Lung (tissue), 11 donors: ENCODE measurements at regions not wholly inside any gene's neighbourhood (a gene's known extent, or its start where the extent isn't known, plus 50 kb on each side); places are given as distances from the start of the nearest gene placed in this dataset.

Source experiments
- ATAC-seq: fragments of 200-7000 bp; cut with Tn5 transposase; one replicate; pipeline ENCODE4 v1.9.1; 2020; ENCODE audit warnings: moderate number of reproducible peaks; ENCODE audit not compliant: insufficient read depth, low FRiP score
- DNase-seq, 3 donors: peaks; one replicate each; pipeline ENCODE4 v3.0.0-alpha.2; 2013 to 2017
- H3K27ac ChIP-seq, 2 donors: one replicate each; pipeline ENCODE4 v1.5.1; 2013; ENCODE audit warnings: mild to moderate bottlenecking in 2 of 2, moderate library complexity in 2 of 2, control low read depth in 1 of 2, inconsistent platforms in 1 of 2, low read depth in 1 of 2, low read length in 1 of 2
- H3K27me3 ChIP-seq, 3 donors: one replicate each; pipeline ENCODE4 v1.5.1; 2013; ENCODE audit warnings: low read length in 2 of 3; ENCODE audit not compliant: control insufficient read depth in 3 of 3, insufficient read depth in 3 of 3
- H3K36me3 ChIP-seq, 4 donors: one replicate each; pipeline ENCODE4 v1.5.1; 2013; ENCODE audit warnings: low read length in 4 of 4, mild to moderate bottlenecking in 1 of 4, moderate library complexity in 1 of 4; ENCODE audit not compliant: control insufficient read depth in 4 of 4, insufficient read depth in 4 of 4
- H3K4me1 ChIP-seq, 5 donors: one replicate each; pipeline ENCODE4 v1.5.1; 2013; ENCODE audit warnings: low read length in 5 of 5, mild to moderate bottlenecking in 2 of 5, moderate library complexity in 1 of 5; ENCODE audit not compliant: control insufficient read depth in 5 of 5, insufficient read depth in 5 of 5
- H3K4me3 ChIP-seq: one replicate; pipeline ENCODE4 v1.5.1; 2013; ENCODE audit warnings: mild to moderate bottlenecking, control low read depth, moderate library complexity
- H3K9ac ChIP-seq, 2 donors: one replicate each; pipeline ENCODE4 v1.5.1; 2013; ENCODE audit warnings: low read length in 2 of 2, control low read depth in 1 of 2; ENCODE audit not compliant: insufficient read depth in 1 of 2
- H3K9me3 ChIP-seq, 4 donors: one replicate each; pipeline ENCODE4 v1.5.1; 2013; ENCODE audit warnings: low read length in 3 of 4, mild to moderate bottlenecking in 1 of 4, moderate library complexity in 1 of 4; ENCODE audit not compliant: control insufficient read depth in 4 of 4, insufficient read depth in 3 of 4
- CTCF ChIP-seq: IDR thresholded peaks from 2 replicates; pipeline ENCODE4 v1.5.1; 2012; ENCODE audit warnings: mild to moderate bottlenecking; ENCODE audit errors: control extremely low read depth, extremely low read depth
- WGBS, 2 donors: extraction: QIAGEN DNeasy Blood & Tissue Kit; methylation state at CpG; one replicate each; pipeline ENCODE4 v1.1.7; 2013; 5-methylcytosine and 5-hydroxymethylcytosine counted together
- donor health status: control.
- donor health status: control.
- donor health status: Bipolar disorder and iron deficiency.
- donor health status: healthy.
- donor health status: DM: yes; HTN: yes; CAD: no.

- 71 to 83% methylated on average over 2 of the region's 2 CpGs for WGBS, 2 donors
Observed at GRCh38 chr13:82800391-82800790, 1081.9 kb downstream of the SLITRK1 start.

GRCh38 chr13:82797876-82798275 is 1084.4 kb downstream of the SLITRK1 start:
- Histone ChIP-seq H3K9me3 (peaks cover 0 to 2% (median 0%) of the 10 kb centered on the region in 4 donors), H3K9ac (no peak overlapping the region), H3K4me3 (no peak overlapping the region), H3K27ac (no peak overlapping the region), H3K4me1 (no peaks in the 10 kb centered on the region), H3K36me3 (no peaks in the 10 kb centered on the region), H3K27me3 (no peaks in the 10 kb centered on the region)
- 56 to 75% methylated on average over 1 of the region's 1 CpG for WGBS, 2 donors
- DNase-seq (no peak), ATAC-seq (no peak)
- no peak for TF ChIP-seq CTCF

More at GRCh38 chr13:82800391-82800790, 1081.9 kb downstream of the SLITRK1 start:
- no peak for TF ChIP-seq CTCF
- peaks cover 0 to 3% (median under 1%) of the 10 kb centered on the region in 4 donors for H3K9me3 ChIP-seq
- ATAC-seq (no peak), DNase-seq (no peak)
- H3K27me3 ChIP-seq, result no peaks in the 10 kb centered on the region
- H3K36me3 ChIP-seq, result no peaks in the 10 kb centered on the region
- no peak overlapping the region for H3K9ac ChIP-seq
- no peaks in the 10 kb centered on the region for H3K4me1 ChIP-seq
- no peak overlapping the region for H3K4me3 ChIP-seq
- H3K27ac ChIP-seq, result no peak overlapping the region

GRCh38 chr13:82791035-82791434 is 1091.2 kb downstream of the SLITRK1 start:
- H3K9me3 ChIP-seq, result no peaks in the 10 kb centered on the region
- ATAC-seq, result no peak
- H3K36me3 ChIP-seq, result no peaks in the 10 kb centered on the region
- TF ChIP-seq CTCF, result no peak
- H3K9ac ChIP-seq, result no peak overlapping the region
- no peak overlapping the region for H3K4me3 ChIP-seq
- no peaks in the 10 kb centered on the region for H3K27me3 ChIP-seq
- H3K4me1 ChIP-seq, result no peaks in the 10 kb centered on the region
- WGBS, 2 donors, result 56 to 65% methylated on average over 4 of the region's 4 CpGs
- H3K27ac ChIP-seq, result no peak overlapping the region
- DNase-seq, result no peak

- ATAC-seq (no peak), DNase-seq (peak in 1 of 3 donors; percentile 17)
- H3K4me3 ChIP-seq, result no peak overlapping the region
- 55 to 69% methylated on average over 3 of the region's 3 CpGs for WGBS, 2 donors
- no peak overlapping the region for H3K9ac ChIP-seq
- no peaks in the 10 kb centered on the region for H3K27me3 ChIP-seq
- H3K36me3 ChIP-seq, result no peaks in the 10 kb centered on the region
- H3K9me3 ChIP-seq, result peaks cover 0 to 3% (median under 1%) of the 10 kb centered on the region in 4 donors
- TF ChIP-seq CTCF, result no peak
- H3K27ac ChIP-seq, result no peak overlapping the region
- H3K4me1 ChIP-seq, result no peaks in the 10 kb centered on the region
Observed at GRCh38 chr13:82772816-82773215, 1109.5 kb downstream of the SLITRK1 start.
